G401 (cell line): ENCODE measurements at regions not wholly inside any gene's neighbourhood (a gene's known extent, or its start where the extent isn't known, plus 50 kb on each side); places are given as distances from the start of the nearest gene placed in this dataset.
A peak's percentile ranks its signal among the peaks of the same experiment; 100 is the strongest.

Source experiments
- DNase-seq: peaks from one replicate; pipeline ENCODE4 v3.0.0-alpha.2; 2015; ENCODE audit warnings: low spot score
- in situ Hi-C: cut with HindIII; loops from 2 replicates; pipeline ENCODE4 v1.10.0; 2016; ENCODE audit warnings: low sequenced_read_pairs, mixed read lengths

- in situ Hi-C loops, result no loop called here
- no peak for DNase-seq
Observed at GRCh38 chr5:180411948-180412347, 58.8 kb upstream of the GFPT2 start.

- no peak for DNase-seq
- in situ Hi-C loops, result no loop called here
Observed at GRCh38 chr5:180414176-180414575, 61.0 kb upstream of the GFPT2 start.

GRCh38 chr5:180421672-180422071 lies 68.5 kb upstream of the GFPT2 start:
- in situ Hi-C loops, result no loop called here
- peak; percentile 3 for DNase-seq

- in situ Hi-C loops, result no loop called here
- DNase-seq, result peak; percentile 83
Observed at GRCh38 chr5:180423133-180423532, 70.0 kb upstream of the GFPT2 start.

GRCh38 chr5:180423598-180423997 lies 70.5 kb upstream of the GFPT2 start:
- peak; percentile 56 for DNase-seq
- in situ Hi-C loops, result no loop called here

- in situ Hi-C loops, result no loop called here
- DNase-seq, result peak; percentile 23
Observed at GRCh38 chr5:180424094-180424493, 70.1 kb upstream of the CNOT6 start.

- in situ Hi-C loops, result no loop called here
- no peak for DNase-seq
Observed at GRCh38 chr5:180428598-180428997, 65.6 kb upstream of the CNOT6 start.

GRCh38 chr5:180431932-180432331 lies 62.2 kb upstream of the CNOT6 start:
- DNase-seq, result no peak
- in situ Hi-C loops, result no loop called here

- DNase-seq, result no peak
- in situ Hi-C loops, result no loop called here
Observed at GRCh38 chr5:180433032-180433422, 61.2 kb upstream of the CNOT6 start.

GRCh38 chr5:180435594-180435993 lies 58.6 kb upstream of the CNOT6 start:
- in situ Hi-C loops, result no loop called here
- DNase-seq, result no peak

GRCh38 chr5:180436275-180436674 lies 57.9 kb upstream of the CNOT6 start:
- in situ Hi-C loops, result no loop called here
- peak; percentile 32 for DNase-seq

GRCh38 chr5:180436936-180437335 lies 57.2 kb upstream of the CNOT6 start:
- no peak for DNase-seq
- in situ Hi-C loops, result no loop called here

GRCh38 chr5:180437336-180437735 lies 56.8 kb upstream of the CNOT6 start:
- DNase-seq, result no peak
- in situ Hi-C loops, result no loop called here

- no peak for DNase-seq
- in situ Hi-C loops, result no loop called here
Observed at GRCh38 chr5:180438785-180439780, 55.1 kb upstream of the CNOT6 start.

- no peak for DNase-seq
- in situ Hi-C loops, result no loop called here
Observed at GRCh38 chr5:180439911-180440769, 54.0 kb upstream of the CNOT6 start.

- DNase-seq, result no peak
- in situ Hi-C loops, result no loop called here
Observed at GRCh38 chr5:180441564-180442051, 52.6 kb upstream of the CNOT6 start.
